T-helper 1 cell treated with Interleukin-12 subunit alpha and Interleukin-12 subunit beta and Interleukin-4 antibody, amounts not matched to agents 30 ng/mL and 1 ng/mL, for 36 hours (primary cell): ENCODE measurements at regions not wholly inside any gene's neighbourhood (a gene's known extent, or its start where the extent isn't known, plus 50 kb on each side); places are given as distances from the start of the nearest gene placed in this dataset.

Source experiments
- intact Hi-C: fragments of 100-400 bp; cut with micrococcal nuclease; formaldehyde crosslinking; loops from one replicate; pipeline ENCODE4 v1.15.1; 2024

- intact Hi-C loops, result no loop called here
Measured at GRCh38 chr6:120116343-120116742, 766.8 kb upstream of the MAN1A1 start.

DNA sequence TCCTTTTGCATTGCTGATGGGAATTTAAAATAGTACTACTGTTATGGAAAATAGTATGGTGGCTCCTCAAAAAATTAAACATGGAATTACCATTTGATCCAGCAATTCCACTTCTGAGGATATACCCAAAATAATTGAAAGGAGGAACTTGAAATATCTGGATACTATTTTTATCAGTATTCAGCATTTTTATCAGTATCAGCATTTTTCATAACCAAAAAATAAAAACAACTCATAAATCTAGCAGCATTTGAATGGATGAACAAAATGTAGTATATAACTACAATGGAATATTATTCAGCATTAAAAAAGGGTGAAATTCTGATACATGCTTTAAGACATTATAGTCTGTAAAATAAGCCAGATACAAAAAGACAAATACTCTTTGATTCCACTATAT lies 763.4 kb upstream of the MAN1A1 start:
- intact Hi-C loops, result no loop called here

DNA sequence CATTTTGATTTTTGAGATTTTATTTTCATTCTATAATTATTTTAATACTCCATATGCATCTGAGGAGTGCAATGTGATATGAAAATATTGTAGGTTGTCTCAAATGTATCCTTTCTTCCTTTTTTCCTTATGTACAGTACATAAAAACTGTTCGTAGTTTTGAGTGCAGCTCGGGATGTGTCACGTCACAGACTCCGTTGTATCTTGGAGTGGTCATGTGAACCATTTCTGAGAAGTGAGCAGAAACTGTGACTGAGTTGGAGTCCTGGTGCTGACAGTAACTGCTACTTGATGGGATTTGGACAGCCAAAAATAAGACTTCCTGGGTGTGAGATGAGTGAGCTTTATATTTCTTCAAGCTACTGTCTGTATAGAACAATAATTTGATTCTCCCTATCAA lies 761.4 kb upstream of the MAN1A1 start:
- intact Hi-C loops, result no loop called here

DNA sequence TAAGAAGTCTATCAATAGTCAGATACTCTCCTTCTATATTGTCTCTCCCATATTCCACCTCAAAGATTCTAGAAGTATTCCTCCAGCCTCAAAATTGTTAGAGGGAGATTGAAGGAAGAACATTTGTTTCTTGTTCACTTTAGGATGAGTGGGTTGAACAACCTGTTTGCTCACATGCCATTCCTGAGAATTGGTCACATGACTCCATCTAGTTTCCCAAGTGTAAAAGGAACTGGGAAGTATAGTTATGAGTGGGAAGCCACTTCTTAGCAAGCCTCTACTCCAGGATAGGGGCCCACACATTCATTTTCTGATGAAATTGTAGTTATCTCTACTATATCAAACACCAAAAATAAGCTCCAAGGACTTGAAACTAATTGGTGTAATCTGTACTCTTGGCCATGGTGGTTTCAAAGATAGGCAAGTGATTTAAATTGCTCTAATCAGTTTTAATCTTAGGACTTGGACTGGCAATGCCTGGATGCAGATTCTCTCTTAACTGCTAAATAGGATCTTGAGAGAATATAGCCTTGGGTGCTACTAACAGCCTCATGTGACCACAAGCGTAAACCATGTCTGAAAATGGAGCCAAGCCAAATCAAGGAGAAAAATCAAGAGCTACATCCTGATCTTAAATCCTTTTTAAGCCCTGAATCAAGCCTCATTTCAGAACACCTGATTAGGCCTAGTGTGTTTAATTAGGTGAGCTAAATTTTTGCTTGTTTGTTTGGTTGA lies 758.7 kb upstream of the MAN1A1 start:
- intact Hi-C loops, result no loop called here

GRCh38 chr6:120103618-120104017 lies 754.1 kb upstream of the MAN1A1 start:
- intact Hi-C loops, result no loop called here

DNA sequence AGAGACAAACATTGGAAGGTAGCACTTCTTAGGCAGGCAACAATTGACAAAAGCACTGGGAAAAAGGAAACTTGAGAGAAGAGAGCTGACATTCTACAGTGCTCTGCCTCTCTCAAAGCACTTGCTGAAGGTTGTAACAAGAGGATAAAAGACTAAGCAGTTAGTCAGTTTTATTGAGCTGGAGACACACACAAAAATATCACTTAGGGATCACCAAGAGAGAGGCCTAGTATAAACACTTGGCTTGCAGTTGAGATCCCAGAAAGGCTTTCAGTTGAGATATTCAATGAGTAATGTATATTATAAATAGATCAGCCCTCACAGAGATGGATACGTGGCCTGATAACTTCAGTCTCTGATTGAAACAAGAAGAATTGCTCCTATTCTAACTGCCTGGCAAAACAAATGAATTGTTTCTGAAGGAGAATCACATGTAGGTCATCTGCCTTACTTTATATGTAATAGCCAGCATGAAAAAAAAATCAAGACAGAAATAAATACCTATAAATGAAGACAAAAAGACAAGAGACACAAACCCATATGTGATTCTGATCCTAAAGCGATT lies 747.2 kb upstream of the MAN1A1 start:
- intact Hi-C loops, result no loop called here

DNA sequence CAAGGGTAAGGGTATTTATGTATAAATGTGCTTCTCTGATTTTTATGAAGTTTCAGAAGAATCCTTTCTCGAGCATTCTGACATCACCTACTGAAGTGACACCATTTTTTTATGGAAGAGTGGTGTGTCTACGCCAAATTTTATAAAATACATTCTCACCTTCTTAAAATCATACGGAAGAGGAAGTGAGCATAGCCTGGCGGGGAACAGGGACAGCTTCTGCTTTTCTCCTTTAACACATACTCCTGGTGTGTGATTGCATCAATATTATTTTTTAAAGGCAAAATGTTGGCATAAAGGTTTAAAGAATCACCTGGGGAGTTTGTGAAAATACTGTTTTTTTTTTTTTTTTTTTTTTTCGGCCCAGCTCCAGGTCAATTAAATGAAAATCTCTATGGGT lies 733.6 kb upstream of the MAN1A1 start:
- intact Hi-C loops, result no loop called here

- intact Hi-C loops, result no loop called here
Measured at GRCh38 chr6:120077489-120077888, 727.9 kb upstream of the MAN1A1 start.

DNA sequence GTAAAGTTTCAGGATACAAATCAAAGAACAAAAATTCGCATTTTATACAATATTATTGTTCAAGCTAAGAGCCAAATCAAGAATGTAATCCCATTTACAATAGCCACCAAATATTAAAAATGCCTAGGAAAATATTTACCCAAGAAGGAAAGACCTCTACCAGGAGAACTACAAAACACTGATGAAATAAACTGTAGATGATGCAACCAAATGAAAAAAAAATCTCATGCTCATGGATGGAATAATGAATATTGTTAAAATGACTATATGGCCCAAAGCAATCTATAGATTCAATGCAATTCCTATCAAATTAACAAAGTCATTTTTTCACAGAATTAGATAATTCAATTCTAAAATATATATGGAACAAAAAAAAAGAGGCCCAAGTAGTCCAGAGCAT lies 708.8 kb upstream of the MAN1A1 start:
- intact Hi-C loops, result loop anchor here (5.0 to 10.0 kb wide), 3 partner anchors 316 to 934 kb away; no protein-coding TSS in a partner anchor

DNA sequence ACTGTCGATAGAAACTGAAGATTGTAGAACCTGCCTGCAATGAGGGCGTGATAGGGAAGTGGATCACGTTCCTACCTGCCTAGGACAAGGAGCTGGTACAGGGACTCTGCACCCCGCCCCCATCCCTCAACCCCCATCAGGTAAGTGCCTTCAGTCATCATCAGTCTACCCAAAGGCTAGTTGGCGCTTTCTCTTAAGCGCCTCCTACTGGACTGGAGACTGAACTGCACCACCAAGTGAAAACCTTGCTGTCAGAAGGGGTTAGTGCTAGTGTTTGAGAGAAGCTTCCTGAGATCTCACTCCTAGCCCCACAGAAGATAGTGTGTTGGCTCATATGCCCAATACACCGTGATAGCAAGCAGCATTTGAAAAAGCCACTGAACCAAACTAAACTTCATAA lies 706.5 kb upstream of the MAN1A1 start:
- intact Hi-C loops, result loop anchor here (2.0 to 10.0 kb wide), 4 partner anchors 314 to 931 kb away; no protein-coding TSS in a partner anchor

DNA sequence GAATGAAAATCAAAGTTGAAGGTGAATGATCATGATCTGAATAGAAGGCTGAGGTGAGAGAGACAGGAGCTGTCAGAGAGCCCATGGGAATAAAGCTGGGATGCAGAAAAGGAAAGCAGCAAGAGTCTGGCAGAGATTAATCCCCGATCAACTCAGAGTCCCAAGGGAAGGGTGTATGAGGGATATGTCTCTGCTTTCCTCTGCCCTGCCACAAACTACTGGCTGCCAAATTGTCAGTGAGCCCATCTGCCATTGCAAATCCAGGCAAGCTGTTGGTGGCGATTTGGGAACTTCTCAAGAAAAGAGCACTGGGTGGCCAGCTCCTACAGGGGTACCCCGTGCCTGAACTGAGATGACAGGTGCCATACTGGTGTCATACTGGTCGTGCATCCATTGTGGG lies 705.5 kb upstream of the MAN1A1 start:
- intact Hi-C loops, result loop anchor here (5.0 to 10.0 kb wide), 3 partner anchors 313 to 930 kb away; no protein-coding TSS in a partner anchor

GRCh38 chr6:120039664-120040063 lies 690.1 kb upstream of the MAN1A1 start:
- intact Hi-C loops, result no loop called here

DNA sequence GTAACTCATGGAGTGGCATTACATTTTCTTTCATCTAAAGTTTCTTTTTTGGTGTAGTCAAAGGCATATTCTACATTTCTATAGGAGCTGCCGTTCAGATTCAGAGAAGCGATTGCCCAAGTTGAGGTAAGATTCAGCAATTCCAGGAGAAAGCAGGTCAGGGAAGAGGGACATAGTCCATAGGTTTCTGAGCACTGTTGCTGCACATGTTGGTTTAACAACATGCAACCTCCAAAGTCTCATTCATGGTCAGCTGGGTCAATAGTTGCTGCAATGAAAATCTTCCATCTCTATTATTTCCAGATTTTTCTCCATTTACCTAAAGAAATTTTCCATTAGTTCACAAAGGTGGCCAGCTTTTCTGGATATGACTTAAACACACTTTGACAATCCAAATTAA lies 682.3 kb upstream of the MAN1A1 start:
- intact Hi-C loops, result no loop called here

DNA sequence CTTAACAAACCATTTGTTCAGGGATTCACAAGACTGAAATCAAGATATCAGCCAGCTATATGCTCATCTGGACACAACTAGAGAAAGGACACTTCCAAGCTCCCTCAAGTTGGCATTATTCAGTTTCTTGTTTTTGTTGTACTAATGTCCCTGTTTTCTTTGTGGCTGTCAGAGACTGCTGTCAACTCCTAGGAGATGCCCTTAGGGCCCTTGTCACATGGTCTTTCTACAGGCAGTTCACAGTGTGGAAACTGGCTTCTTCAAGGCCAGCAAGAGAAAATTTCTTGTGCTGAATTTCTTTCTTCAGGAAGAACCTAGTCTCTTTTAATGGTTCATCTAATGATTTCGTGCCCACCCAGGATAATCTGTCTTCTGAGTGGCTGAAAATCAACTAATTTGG lies 677.2 kb upstream of the MAN1A1 start:
- intact Hi-C loops, result no loop called here

GRCh38 chr6:120010075-120010474 lies 660.5 kb upstream of the MAN1A1 start:
- intact Hi-C loops, result no loop called here

DNA sequence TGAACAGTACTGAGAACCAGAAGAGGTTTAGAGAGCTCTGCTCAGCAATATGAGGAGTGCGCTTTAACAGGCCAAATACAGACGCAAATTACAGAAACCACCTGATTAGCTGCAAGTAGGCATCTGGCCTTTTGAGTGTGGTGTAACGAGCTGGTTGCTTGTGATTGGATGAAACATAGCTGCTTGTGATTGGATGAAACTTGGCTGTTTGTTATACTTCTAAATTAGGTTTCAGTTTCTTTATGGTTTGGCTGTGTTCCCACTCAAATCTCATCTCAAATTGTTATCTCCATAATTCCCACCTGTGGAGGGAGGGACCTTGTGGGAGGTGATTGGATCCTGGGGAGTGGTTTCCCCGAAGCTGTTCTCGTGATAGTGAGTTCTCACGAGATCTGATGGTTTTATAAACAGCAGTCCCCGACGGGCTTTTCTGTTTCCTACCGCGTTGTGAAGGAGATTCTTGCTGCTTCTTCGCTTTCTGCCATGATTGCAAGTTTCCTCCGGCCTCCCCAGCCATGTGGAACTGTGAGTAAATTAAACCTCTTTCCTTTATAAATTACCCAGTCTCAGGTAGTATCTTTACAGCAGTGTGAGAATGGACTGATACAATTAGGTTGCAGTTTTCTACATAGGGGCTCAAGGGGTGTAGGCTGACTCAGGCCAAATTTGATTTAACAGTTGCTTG lies 655.9 kb upstream of the MAN1A1 start:
- intact Hi-C loops, result no loop called here

DNA sequence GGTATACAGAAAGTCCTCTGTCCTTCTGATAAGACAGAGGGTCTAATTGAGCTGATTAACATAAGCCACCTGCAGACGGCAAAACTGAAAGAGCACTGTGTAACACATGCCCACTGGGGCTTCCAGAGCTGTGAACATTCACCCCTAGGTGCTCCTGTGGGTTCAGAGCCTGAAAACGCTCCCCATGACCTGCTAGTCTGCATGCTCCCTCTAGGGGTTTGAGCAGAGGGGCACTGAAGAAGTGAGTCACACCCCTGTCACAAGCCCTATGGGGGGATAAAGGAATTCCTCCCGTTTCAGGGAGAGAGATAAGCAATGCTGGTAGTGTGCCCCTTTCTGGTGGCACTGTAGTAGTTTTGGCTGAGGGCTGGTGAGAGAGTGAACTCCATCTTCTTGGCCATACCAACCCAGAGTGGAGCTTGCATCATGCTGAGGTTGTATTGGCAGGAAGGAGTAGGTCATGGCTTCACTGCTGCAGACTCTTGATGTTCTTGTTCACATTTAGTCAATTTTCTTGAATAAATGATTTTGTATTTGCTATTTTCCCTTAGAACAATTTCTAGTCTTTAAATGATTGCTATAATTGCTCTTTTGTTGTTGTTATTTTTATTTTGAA lies 637.5 kb upstream of the MAN1A1 start:
- intact Hi-C loops, result no loop called here

- intact Hi-C loops, result no loop called here
Measured at GRCh38 chr6:119985952-119986736, 636.6 kb upstream of the MAN1A1 start.

- intact Hi-C loops, result no loop called here
Measured at GRCh38 chr6:119980802-119981201, 631.2 kb upstream of the MAN1A1 start.

- intact Hi-C loops, result loop anchor here (2.0 kb wide), 1 partner anchor 831 kb away; no protein-coding TSS in a partner anchor
Measured at GRCh38 chr6:119979862-119980261, 630.3 kb upstream of the MAN1A1 start.

- intact Hi-C loops, result loop anchor here (1.0 to 2.0 kb wide), 5 partner anchors 236 to 849 kb away; no protein-coding TSS in a partner anchor
Measured at GRCh38 chr6:119978274-119978889, 628.8 kb upstream of the MAN1A1 start.
